A673 (cell line): ENCODE measurements at regions not wholly inside any gene's neighbourhood (a gene's known extent, or its start where the extent isn't known, plus 50 kb on each side); places are given as distances from the start of the nearest gene placed in this dataset.

ENCODE experiments used
- BruUV-seq: library from RNA; stranded (reverse); fragments of 400-500 nt; replicated peaks from 2 replicates; lab custom pipeline; 2021; lab: Mats Ljungman, UMichigan
- CTCF ChIA-PET: fragments of 300-600 bp; sonication (Branson Sonifier 250); formaldehyde crosslinking; loops from one replicate; lab custom pipeline; 2022; ENCODE audit warnings: antibody characterized with exemption; lab: Charles Lee
- POLR2A ChIA-PET: fragments of 300-600 bp; sonication (Branson Sonifier 250); formaldehyde crosslinking; loops from one replicate; lab custom pipeline; 2022; ENCODE audit warnings: antibody characterized with exemption; ENCODE audit not compliant: low non-redundant PET; lab: Charles Lee
- DNase-seq: peaks from one replicate; pipeline ENCODE4 v3.0.0-alpha.2; 2015; ENCODE audit warnings: low spot score
- H3K27ac ChIP-seq: fragments of 200-600 bp; sonication (generic); 2 replicates; pipeline ENCODE4 v1.5.1; 2016; ENCODE audit warnings: mixed run types, low read depth, mild to moderate bottlenecking, mixed read lengths, antibody characterized with exemption, low read length; ENCODE audit not compliant: poor library complexity, severe bottlenecking
- H3K27me3 ChIP-seq: fragments of 200-600 bp; sonication (generic); replicated peaks from 2 replicates; pipeline ENCODE4 v1.6.1; 2017; ENCODE audit warnings: mixed run types, low read depth, mild to moderate bottlenecking, mixed read lengths, antibody characterized with exemption, low read length; ENCODE audit not compliant: insufficient read depth, poor library complexity
- H3K36me3 ChIP-seq: fragments of 200-600 bp; sonication (generic); 2 replicates; pipeline ENCODE4 v1.6.1; 2016; ENCODE audit warnings: mixed run types, mild to moderate bottlenecking, mixed read lengths, antibody characterized with exemption, low read length; ENCODE audit not compliant: insufficient read depth, poor library complexity, severe bottlenecking
- H3K4me1 ChIP-seq: fragments of 200-600 bp; sonication (generic); 2 replicates; pipeline ENCODE4 v1.6.1; 2017; ENCODE audit warnings: mixed run types, mild to moderate bottlenecking, mixed read lengths, antibody characterized with exemption, low read length; ENCODE audit not compliant: insufficient read depth, poor library complexity, severe bottlenecking
- H3K4me3 ChIP-seq: fragments of 200-600 bp; sonication (generic); 2 replicates; pipeline ENCODE4 v1.5.1; 2016; ENCODE audit warnings: low read depth, mixed run types, mild to moderate bottlenecking, mixed read lengths, low read length; ENCODE audit not compliant: poor library complexity, severe bottlenecking
- H3K9me3 ChIP-seq: fragments of 200-600 bp; sonication (generic); 2 replicates; pipeline ENCODE4 v1.6.1; 2016; ENCODE audit warnings: mixed run types, low read depth, mild to moderate bottlenecking, mixed read lengths, antibody characterized with exemption, low read length; ENCODE audit not compliant: poor library complexity, severe bottlenecking
- CTCF ChIP-seq: fragments of 300-800, 200-600 bp; sonication (generic); conservative IDR thresholded peaks from 2 replicates; pipeline ENCODE4 v1.5.1; 2017; ENCODE audit warnings: low read depth, mild to moderate bottlenecking, antibody characterized with exemption, low read length, moderate library complexity, mixed read lengths
- EZH2 ChIP-seq: fragments of 200-600 bp; sonication (generic); IDR thresholded peaks from 2 replicates; pipeline ENCODE4 v1.6.1; 2017; ENCODE audit warnings: borderline replicate concordance, low read depth, mild to moderate bottlenecking, mixed read lengths, antibody characterized with exemption, low read length; ENCODE audit not compliant: poor library complexity, severe bottlenecking
- intact Hi-C: fragments of 100-400 bp; cut with micrococcal nuclease; formaldehyde crosslinking; loops from one replicate; pipeline ENCODE4 v1.10.0; 2022; ENCODE audit not compliant: unreplicated experiment

- no peak for DNase-seq
- BruUV-seq = no TSS peak
- Histone ChIP-seq H3K4me1 (peaks cover 5% of the 10 kb centered on the region), H3K9me3 (no peaks in the 10 kb centered on the region), H3K36me3 (no peaks in the 10 kb centered on the region), H3K27ac (no peak overlapping the region), H3K4me3 (no peak overlapping the region), H3K27me3 (peaks cover 59% of the 10 kb centered on the region)
- intact Hi-C loops = no loop called here
- ChIA-PET POLR2A (no interaction called here), CTCF (no interaction called here)
- TF ChIP-seq EZH2 (no peak), CTCF (no peak)
These were observed 71.5 kb upstream of the LMO1 start for GRCh38 chr11:8335186-8335585.

DNA sequence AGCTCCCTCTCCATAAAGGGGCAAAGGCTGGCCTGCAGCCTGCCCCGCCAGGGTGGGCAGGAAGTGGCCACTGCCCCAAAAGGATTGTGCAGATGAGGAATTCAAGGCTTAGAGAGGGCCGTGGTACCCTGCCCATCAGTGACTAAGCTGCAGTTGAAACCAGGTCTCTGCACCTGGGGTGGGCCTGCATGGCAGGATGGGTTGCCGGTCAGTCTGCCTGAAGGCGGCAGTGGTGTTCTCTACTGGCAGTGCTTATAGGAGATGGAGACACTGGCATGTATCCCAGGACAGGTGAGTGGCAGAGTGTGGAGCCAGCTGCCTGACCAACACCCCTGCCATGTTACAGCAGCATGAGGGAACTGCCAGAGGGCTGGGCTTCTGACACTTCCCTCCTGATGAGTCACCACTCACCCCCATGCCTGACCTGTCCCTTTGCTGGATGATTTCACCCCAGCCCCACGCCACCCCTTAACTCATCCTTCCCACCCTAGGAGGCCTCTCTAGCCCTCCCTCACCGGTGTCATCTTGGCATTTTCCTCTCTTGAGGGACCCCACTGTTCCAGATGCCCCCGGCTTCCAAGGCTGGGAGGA, 70.2 kb upstream of the LMO1 start:
- Histone ChIP-seq H3K4me3 (no peak overlapping the region), H3K36me3 (no peaks in the 10 kb centered on the region)
- CTCF ChIA-PET = no interaction called here

GRCh38 chr11:8333376-8333775, 69.7 kb upstream of the LMO1 start:
- no TSS peak for BruUV-seq
- Histone ChIP-seq H3K4me1 (peaks cover 21% of the 10 kb centered on the region), H3K27ac (no peak overlapping the region), H3K9me3 (no peaks in the 10 kb centered on the region), H3K36me3 (no peaks in the 10 kb centered on the region), H3K27me3 (peaks cover 59% of the 10 kb centered on the region), H3K4me3 (no peak overlapping the region)
- POLR2A ChIA-PET = no interaction called here
- intact Hi-C loops = no loop called here
- CTCF ChIA-PET = no interaction called here
- no peak for TF ChIP-seq EZH2
- TF ChIP-seq CTCF = no peak
- no peak for DNase-seq

More for the DNA sequence above, 70.2 kb upstream of the LMO1 start:
- TF ChIP-seq EZH2 (no peak), CTCF (no peak)
- DNase-seq = no peak
- H3K27me3 ChIP-seq = peaks cover 59% of the 10 kb centered on the region
- no TSS peak for BruUV-seq
- POLR2A ChIA-PET = no interaction called here
- peaks cover 17% of the 10 kb centered on the region for H3K4me1 ChIP-seq
- H3K27ac ChIP-seq = no peak overlapping the region
- no peaks in the 10 kb centered on the region for H3K9me3 ChIP-seq
- intact Hi-C loops = no loop called here
